Nephron progenitor cell (in vitro differentiated cells): ENCODE measurements at regions not wholly inside any gene's neighbourhood (a gene's known extent, or its start where the extent isn't known, plus 50 kb on each side); places are given as distances from the start of the nearest gene placed in this dataset.

Experiments used
- DNase-seq: peaks from one replicate; pipeline ENCODE4 v3.0.0; 2021
- H3K27ac Mint-ChIP-seq: 2 replicates; pipeline ENCODE4 v1.8.0; 2021; ENCODE audit warnings: mild to moderate bottlenecking, moderate library complexity, mixed read lengths
- H3K27me3 Mint-ChIP-seq: 2 replicates; pipeline ENCODE4 v1.8.0; 2021; ENCODE audit warnings: mild to moderate bottlenecking, low read depth, mixed read lengths; ENCODE audit not compliant: poor library complexity
- H3K36me3 Mint-ChIP-seq: 2 replicates; pipeline ENCODE4 v1.8.0; 2021; ENCODE audit warnings: low read depth, mixed read lengths
- H3K4me1 Mint-ChIP-seq: 2 replicates; pipeline ENCODE4 v1.8.0; 2021; ENCODE audit warnings: mixed read lengths
- H3K4me3 Mint-ChIP-seq: 2 replicates; pipeline ENCODE4 v1.8.0; 2021; ENCODE audit warnings: mild to moderate bottlenecking, moderate library complexity, mixed read lengths
- H3K9me3 Mint-ChIP-seq: 2 replicates; pipeline ENCODE4 v1.8.0; 2021; ENCODE audit warnings: mild to moderate bottlenecking, moderate library complexity, mixed read lengths
- CTCF ChIP-seq: fragments of 200-600 bp; sonication (generic); IDR thresholded peaks from 2 replicates; pipeline ENCODE4 v1.5.0; 2021; ENCODE audit warnings: antibody characterized with exemption

GRCh38 chr6:151679941-151680340 lies 127.5 kb upstream of the ESR1 start:
- Mint-ChIP-seq H3K4me3 (no peak overlapping the region), H3K4me1 (peaks cover 17% of the 10 kb centered on the region), H3K27ac (peak overlapping the region; percentile 84), H3K36me3 (no peaks in the 10 kb centered on the region), H3K27me3 (peaks cover 8% of the 10 kb centered on the region), H3K9me3 (no peaks in the 10 kb centered on the region)
- no peak for TF ChIP-seq CTCF
- no peak for DNase-seq

GRCh38 chr6:151680846-151681432 lies 126.5 kb upstream of the ESR1 start:
- Mint-ChIP-seq H3K9me3 (no peaks in the 10 kb centered on the region), H3K36me3 (no peaks in the 10 kb centered on the region), H3K4me1 (peaks cover 17% of the 10 kb centered on the region), H3K27me3 (peaks cover 8% of the 10 kb centered on the region), H3K4me3 (no peak overlapping the region), H3K27ac (peak overlapping the region; percentile 81)
- peak; percentile 12 for DNase-seq
- TF ChIP-seq CTCF = no peak

GRCh38 chr6:151681433-151682059 lies 125.9 kb upstream of the ESR1 start:
- Mint-ChIP-seq H3K4me1 (peaks cover 17% of the 10 kb centered on the region), H3K27ac (no peak overlapping the region), H3K36me3 (no peaks in the 10 kb centered on the region), H3K27me3 (peaks cover 8% of the 10 kb centered on the region), H3K4me3 (no peak overlapping the region), H3K9me3 (no peaks in the 10 kb centered on the region)
- no peak for DNase-seq
- no peak for TF ChIP-seq CTCF

- DNase-seq = no peak
- H3K4me1 Mint-ChIP-seq = peaks cover 17% of the 10 kb centered on the region
- H3K36me3 Mint-ChIP-seq = no peaks in the 10 kb centered on the region
- H3K4me3 Mint-ChIP-seq = no peak overlapping the region
- no peak for TF ChIP-seq CTCF
- no peak overlapping the region for H3K27ac Mint-ChIP-seq
- no peaks in the 10 kb centered on the region for H3K9me3 Mint-ChIP-seq
- peaks cover 8% of the 10 kb centered on the region for H3K27me3 Mint-ChIP-seq
Measured at GRCh38 chr6:151682251-151682650, 125.2 kb upstream of the ESR1 start.

- H3K36me3 Mint-ChIP-seq = no peaks in the 10 kb centered on the region
- no peak for DNase-seq
- peaks cover 8% of the 10 kb centered on the region for H3K27me3 Mint-ChIP-seq
- H3K4me1 Mint-ChIP-seq = peaks cover 17% of the 10 kb centered on the region
- H3K27ac Mint-ChIP-seq = no peak overlapping the region
- H3K9me3 Mint-ChIP-seq = no peaks in the 10 kb centered on the region
- TF ChIP-seq CTCF = no peak
- H3K4me3 Mint-ChIP-seq = no peak overlapping the region
Measured at GRCh38 chr6:151682922-151683321, 124.6 kb upstream of the ESR1 start.

- Mint-ChIP-seq H3K27me3 (peaks cover 11% of the 10 kb centered on the region), H3K27ac (no peak overlapping the region), H3K4me3 (no peak overlapping the region), H3K9me3 (no peaks in the 10 kb centered on the region), H3K36me3 (no peaks in the 10 kb centered on the region), H3K4me1 (peaks cover 17% of the 10 kb centered on the region)
- no peak for DNase-seq
- no peak for TF ChIP-seq CTCF
Measured at GRCh38 chr6:151683381-151683780, 124.1 kb upstream of the ESR1 start.
